HG03575 (cell line): ENCODE measurements at regions not wholly inside any gene's neighbourhood (a gene's known extent, or its start where the extent isn't known, plus 50 kb on each side); places are given as distances from the start of the nearest gene placed in this dataset.

ENCODE experiments used
- ATAC-seq: cut with Tn5 transposase; IDR thresholded peaks from one replicate; pipeline ENCODE4 v1.9.1; 2021; ENCODE audit not compliant: unreplicated experiment, insufficient number of reproducible peaks, low FRiP score; ENCODE audit errors: extremely low read depth

DNA sequence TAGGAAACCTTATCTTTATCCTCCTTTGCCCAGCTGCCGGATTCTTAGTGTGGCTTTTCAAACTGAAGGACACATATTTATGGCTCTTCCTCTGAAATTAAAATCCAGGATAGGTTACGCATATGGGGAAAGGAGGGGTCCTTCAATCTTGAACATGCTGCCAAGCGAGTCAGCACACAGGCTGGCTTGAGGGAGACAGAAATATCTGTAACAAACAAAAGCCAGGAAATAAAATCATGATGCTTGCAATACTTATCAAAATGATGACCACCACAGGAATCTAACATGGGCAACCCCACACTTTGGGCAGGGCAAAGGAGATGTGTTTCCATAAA lies 196.4 kb upstream of the LDB2 start:
- ATAC-seq = no peak

GRCh38 chr4:17094159-17094875 lies 195.9 kb upstream of the LDB2 start:
- ATAC-seq = no peak

DNA sequence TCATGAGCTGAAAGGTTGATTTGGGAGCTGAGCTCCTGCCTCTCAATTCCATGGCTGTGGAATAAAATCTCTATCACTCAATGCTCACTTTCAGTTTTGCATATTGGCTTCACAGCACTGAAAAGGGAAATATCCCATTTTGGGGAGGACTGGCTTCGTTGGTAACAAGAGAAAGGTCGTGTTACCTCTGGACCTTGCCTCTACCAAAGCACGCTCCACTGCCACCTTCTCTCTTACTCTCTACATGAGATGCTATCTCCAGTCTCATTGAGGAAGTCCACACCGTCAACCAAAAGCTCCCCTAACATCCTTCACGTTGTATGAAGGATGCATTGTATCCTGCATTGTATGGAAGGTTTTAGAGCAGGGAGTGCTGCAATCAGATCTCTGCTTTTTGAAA lies 195.0 kb upstream of the LDB2 start:
- ATAC-seq = peak; percentile 9

DNA sequence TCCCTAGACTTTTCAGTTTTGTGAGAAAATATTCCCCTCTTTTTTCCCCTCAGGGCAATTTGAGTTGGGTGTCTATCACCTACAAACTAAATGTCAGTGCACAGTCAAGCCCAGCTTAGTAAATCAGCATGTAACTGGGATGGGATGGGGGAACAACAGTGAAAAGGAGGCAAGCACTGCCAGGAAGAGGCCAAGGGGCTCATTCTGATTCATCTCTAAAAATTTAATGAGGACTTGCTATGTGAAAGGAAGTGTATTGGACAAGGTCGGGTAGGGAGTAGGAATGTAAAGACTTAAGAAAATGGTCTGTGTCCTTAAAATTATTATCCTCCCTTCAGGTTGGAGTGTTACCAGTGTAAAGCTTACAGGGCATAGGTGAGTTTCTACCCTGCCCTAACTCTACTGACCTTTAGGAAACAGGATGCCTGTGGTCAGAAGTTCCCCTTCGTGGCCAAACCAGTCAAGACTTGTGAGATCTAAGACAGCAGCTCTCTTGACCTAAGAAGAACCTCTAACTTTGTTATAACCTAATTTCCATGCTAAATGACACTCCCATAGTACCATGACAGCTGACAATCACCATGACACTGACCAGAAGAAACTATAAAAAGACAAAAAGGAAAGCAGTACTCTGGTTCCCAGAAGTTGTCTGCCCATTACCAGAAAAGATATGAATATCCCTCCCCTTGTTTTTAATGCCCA lies 194.4 kb upstream of the LDB2 start:
- ATAC-seq = peak; percentile 83

GRCh38 chr4:17091104-17091503 lies 192.7 kb upstream of the LDB2 start:
- no peak for ATAC-seq

DNA sequence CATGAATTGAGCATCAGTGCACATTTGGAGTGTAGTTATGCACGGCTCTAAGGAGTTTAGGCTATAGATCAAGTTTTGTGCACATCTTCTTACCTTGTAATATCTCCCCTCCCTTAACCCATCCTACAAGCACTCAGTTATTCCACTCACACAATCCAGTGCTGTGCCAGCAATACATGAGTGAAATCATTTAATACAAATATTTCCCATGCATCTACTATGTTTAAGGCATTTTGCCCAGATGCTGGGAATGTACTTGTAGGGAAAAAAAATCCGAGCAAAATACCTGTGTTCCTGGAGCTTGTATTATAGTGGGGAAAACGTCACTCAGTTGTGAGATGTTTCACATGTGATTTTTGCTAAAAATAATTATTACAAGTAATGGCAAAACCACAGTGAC lies 191.6 kb upstream of the LDB2 start:
- no peak for ATAC-seq

- no peak for ATAC-seq
Measured at GRCh38 chr4:17085416-17085815, 187.0 kb upstream of the LDB2 start.

DNA sequence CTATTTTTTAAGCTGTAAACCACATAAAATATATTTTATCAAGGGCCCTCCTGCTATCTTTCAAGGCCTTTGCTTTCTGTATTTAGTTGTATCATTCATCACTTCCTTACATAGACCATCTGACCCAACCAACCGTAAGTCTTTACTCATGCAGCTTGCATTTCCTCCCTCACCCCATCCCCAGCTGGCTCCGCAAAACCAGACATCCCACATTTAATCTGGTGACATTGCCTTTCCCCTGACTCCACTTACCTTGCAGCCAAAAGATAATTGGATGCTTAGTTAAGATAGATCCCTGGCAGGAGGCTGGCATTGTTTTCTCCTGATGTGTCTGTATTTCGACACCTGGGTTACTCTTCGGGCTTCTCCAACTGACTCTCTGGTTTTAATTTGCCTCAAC lies 183.7 kb upstream of the LDB2 start:
- no peak for ATAC-seq

DNA sequence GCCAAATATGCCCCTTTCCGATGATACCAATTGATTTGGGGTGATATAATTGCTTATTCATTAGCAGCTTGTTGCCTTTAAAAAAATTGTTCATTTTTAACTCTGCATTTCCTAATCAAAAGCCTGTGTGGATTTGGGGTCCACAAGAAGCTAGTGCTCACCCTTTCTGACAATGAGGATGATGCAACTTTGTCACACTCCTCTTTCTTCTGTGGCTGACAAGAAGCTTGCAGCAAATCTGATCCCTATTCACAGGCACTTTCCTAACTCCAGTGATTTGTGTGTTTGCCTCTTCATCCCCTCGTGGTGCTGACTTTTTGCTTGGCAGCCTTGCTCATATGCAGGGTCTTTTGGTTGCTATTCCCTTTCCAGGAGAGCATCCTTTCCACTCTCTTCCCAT lies 182.7 kb upstream of the LDB2 start:
- no peak for ATAC-seq

- no peak for ATAC-seq
Measured at GRCh38 chr4:17077105-17077504, 178.7 kb upstream of the LDB2 start.

DNA sequence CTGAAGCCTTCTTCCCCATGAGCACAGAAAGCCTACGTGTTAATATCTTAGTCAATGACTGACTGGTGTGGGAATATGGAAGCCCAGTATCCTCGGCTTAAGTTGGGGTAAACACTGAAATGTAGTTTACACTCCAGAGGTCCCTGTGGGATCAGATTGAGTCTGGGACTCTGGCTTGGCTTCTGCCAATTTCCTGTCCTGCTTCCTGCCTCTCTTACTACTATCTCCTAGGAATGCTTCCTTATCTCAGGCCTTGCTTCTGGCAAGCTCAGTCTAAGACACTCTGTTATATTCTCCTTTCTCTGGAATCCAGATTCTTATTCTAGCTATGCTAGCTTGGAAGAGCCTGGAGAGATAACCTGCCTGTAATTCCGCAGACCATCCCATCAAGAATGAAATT lies 174.0 kb upstream of the LDB2 start:
- no peak for ATAC-seq

- ATAC-seq = no peak
Measured at GRCh38 chr4:17068891-17069290, 170.4 kb upstream of the LDB2 start.

DNA sequence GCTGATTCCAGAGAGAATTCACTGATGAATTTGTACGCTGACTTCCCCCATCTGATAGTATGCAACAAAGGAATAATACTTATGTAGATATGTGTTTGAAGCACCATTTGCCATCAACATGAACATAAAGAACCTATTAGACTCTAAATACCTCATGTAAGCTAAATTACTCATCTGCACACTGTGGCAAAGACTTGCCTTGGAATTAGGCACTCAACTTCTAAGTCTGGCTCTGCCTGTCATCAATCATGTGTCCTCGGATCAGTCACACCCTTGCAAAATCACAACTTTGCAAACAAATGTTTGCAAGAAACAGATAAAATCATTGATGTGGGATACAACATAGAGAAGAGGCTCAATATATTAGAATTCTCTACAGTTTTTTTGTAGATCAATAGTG lies 169.9 kb upstream of the LDB2 start:
- no peak for ATAC-seq

GRCh38 chr4:17066972-17067371 lies 168.5 kb upstream of the LDB2 start:
- ATAC-seq = no peak

GRCh38 chr4:17066236-17066635 lies 167.8 kb upstream of the LDB2 start:
- ATAC-seq = no peak

DNA sequence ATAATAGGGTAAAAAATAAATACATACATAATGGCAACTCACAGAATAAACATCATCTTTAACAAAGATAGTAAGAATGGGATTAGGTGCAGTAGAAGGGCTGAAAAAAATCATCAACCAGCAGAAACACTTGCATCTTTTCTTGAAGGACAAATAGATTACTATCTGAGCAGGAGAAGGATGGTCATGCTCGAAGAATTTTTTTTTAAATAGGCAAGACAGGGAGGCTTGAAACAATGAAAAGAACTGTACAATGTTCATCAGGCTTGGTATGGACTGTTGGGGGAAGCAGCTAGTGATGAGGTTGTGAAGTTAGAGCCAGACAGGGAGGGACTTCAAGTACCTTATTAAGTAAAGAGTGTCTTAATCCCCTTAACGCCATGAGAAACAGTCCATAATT lies 167.4 kb upstream of the LDB2 start:
- ATAC-seq = no peak

- no peak for ATAC-seq
Measured at GRCh38 chr4:17064959-17065358, 166.5 kb upstream of the LDB2 start.

- no peak for ATAC-seq
Measured at GRCh38 chr4:17063888-17064287, 165.4 kb upstream of the LDB2 start.

DNA sequence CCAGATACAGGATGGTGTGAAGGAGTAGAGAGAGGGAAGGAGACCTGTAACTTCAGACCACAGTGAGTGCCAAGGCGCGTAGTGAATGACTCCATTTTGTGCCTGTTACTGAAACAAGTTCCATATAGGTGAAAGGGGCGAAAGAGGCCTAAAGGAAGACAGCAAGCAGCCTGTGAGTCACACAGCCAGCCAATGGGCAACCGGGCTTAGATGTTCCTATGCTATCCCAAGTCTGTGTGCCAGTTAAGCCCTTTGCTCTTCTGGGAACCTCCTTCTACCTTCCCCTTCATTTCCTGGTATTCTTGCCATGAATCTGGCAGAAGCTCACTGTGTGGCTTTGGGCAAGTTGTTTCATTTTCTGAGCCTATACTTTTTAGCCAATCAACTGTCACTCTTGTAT lies 161.8 kb upstream of the LDB2 start:
- ATAC-seq = no peak

DNA sequence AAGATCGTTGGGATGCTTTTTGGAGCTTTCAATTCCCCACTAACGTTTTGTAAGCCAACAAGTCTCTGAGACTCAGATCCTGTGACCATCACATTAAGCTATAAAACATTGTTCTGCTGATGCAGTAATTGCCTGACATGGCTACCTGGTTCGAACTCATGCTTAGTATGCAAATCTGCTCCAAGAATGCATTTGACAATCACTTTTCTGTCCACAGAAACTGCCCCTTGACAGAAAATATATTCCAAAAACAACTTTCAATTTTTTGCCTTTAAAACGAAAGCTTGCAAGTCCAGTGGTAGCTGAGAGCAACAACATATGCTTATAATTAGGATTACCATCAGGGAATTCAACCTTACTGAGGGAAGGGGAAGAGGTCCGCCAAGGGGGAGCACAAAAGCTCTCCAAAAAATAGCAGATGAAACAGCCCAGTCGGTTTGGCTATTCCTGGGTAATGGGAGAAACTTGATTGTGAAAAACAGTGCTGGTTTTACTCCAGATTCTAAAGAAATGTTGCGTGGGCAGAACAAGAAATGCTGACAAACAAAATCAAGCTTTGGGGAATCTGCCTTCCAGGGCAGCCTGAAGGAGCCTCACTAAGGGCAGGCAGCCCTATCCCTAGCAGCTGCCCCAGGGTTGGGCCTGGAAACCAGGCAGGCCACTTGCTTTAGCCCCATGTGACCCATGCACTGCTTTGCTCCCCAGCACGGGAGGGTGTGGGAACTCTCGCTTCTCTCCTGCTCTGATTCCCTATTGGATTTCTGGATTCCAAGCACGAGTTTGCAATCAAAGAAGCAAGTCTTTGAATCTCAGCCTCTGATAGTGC lies 160.7 kb upstream of the LDB2 start:
- no peak for ATAC-seq
